ENCODE measurements at regions not wholly inside any gene's neighbourhood (a gene's known extent, or its start where the extent isn't known, plus 50 kb on each side); places are given as distances from the start of the nearest gene placed in this dataset.

DNA sequence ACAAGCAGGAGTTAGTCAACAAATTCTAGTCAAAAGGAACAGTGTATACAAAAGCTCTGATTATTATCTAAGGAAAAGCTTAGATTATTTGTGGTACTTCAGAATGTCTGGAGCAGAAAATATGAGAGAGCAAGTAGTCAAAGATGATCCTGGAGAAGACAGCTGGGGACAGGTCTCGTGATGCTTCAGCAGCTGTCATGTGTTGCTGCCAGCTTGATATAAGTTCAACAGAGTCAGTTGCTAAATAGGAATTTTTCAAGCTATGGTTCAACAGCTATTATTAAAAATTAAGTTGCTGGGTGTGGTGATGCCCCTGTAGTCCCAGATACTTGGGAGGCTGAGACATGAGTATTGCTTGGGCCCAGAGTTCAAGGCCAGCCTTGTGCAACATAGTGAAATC, 240.0 kb upstream of the RHOBTB1 start:
- H3K9me3 ChIP-seq (ENCODE audit: control insufficient read depth in 1 of 2, insufficient read depth in 1 of 2, low read length in 2 of 2) = no peaks in the 10 kb centered on the region
- H3K4me1 Mint-ChIP-seq (ENCODE audit: low read depth) = no peaks in the 10 kb centered on the region
- H3K9me3 Mint-ChIP-seq = no peaks in the 10 kb centered on the region
- TF ChIP-seq CTCF (IDR thresholded peaks at IDR 0.05) = no peak
- intact Hi-C loops (cut with DNase I, micrococcal nuclease) = no loop called here
- no peak overlapping the region for H3K4me3 Mint-ChIP-seq
- no peak overlapping the region for H3K27ac ChIP-seq (ENCODE audit: low read depth in 1 of 2, low read length in 2 of 2)
- ATAC-seq (ENCODE audit: poor library complexity) (no peak), DNase-seq (no peak)
- no peak overlapping the region for H3K27ac Mint-ChIP-seq
- H3K27me3 ChIP-seq (ENCODE audit: control insufficient read depth in 1 of 2, insufficient read depth in 2 of 2, low read length in 2 of 2) = no peaks in the 10 kb centered on the region
- ChIA-PET POLR2A (no interaction called here), CTCF (no interaction called here)
- H3K36me3 Mint-ChIP-seq (ENCODE audit: low read depth) = no peaks in the 10 kb centered on the region
- peaks cover 3% of the 10 kb centered on the region for H3K27me3 Mint-ChIP-seq
- no peak overlapping the region for H3K4me3 ChIP-seq (ENCODE audit: low read length)
- H3K4me1 ChIP-seq (ENCODE audit: insufficient read depth, low read length) = no peaks in the 10 kb centered on the region
- H3K36me3 ChIP-seq (ENCODE audit: insufficient read depth, low read length) = no peaks in the 10 kb centered on the region

GRCh38 chr10:61181832-61182231, 237.8 kb upstream of the RHOBTB1 start:
- no peak overlapping the region for H3K4me3 ChIP-seq (ENCODE audit: low read length)
- H3K9me3 Mint-ChIP-seq = no peaks in the 10 kb centered on the region
- intact Hi-C loops (cut with DNase I, micrococcal nuclease) = no loop called here
- H3K4me1 ChIP-seq (ENCODE audit: insufficient read depth, low read length) = no peaks in the 10 kb centered on the region
- no peaks in the 10 kb centered on the region for H3K36me3 Mint-ChIP-seq (ENCODE audit: low read depth)
- TF ChIP-seq CTCF (IDR thresholded peaks at IDR 0.05) = no peak
- DNase-seq (no peak), ATAC-seq (ENCODE audit: poor library complexity) (no peak)
- H3K9me3 ChIP-seq (ENCODE audit: control insufficient read depth in 1 of 2, insufficient read depth in 1 of 2, low read length in 2 of 2) = no peaks in the 10 kb centered on the region
- H3K36me3 ChIP-seq (ENCODE audit: insufficient read depth, low read length) = no peaks in the 10 kb centered on the region
- H3K4me1 Mint-ChIP-seq (ENCODE audit: low read depth) = no peaks in the 10 kb centered on the region
- H3K27me3 ChIP-seq (ENCODE audit: control insufficient read depth in 1 of 2, insufficient read depth in 2 of 2, low read length in 2 of 2) = no peaks in the 10 kb centered on the region
- peaks cover 3% of the 10 kb centered on the region for H3K27me3 Mint-ChIP-seq
- H3K4me3 Mint-ChIP-seq = no peak overlapping the region
- H3K27ac ChIP-seq (ENCODE audit: low read depth in 1 of 2, low read length in 2 of 2) = no peak overlapping the region
- no peak overlapping the region for H3K27ac Mint-ChIP-seq
- CTCF ChIA-PET = interaction anchor here (1.2 kb wide), 1 partner anchor 12 kb away, joined by 3 read pairs; no protein-coding TSS in a partner anchor
- POLR2A ChIA-PET = no interaction called here

GRCh38 chr10:61179771-61180170, 235.8 kb upstream of the RHOBTB1 start:
- Histone ChIP-seq H3K4me3 (ENCODE audit: low read length) (no peak overlapping the region), H3K4me1 (ENCODE audit: insufficient read depth, low read length) (no peaks in the 10 kb centered on the region), H3K9me3 (ENCODE audit: control insufficient read depth in 1 of 2, insufficient read depth in 1 of 2, low read length in 2 of 2) (no peaks in the 10 kb centered on the region), H3K36me3 (ENCODE audit: insufficient read depth, low read length) (no peaks in the 10 kb centered on the region), H3K27me3 (ENCODE audit: control insufficient read depth in 1 of 2, insufficient read depth in 2 of 2, low read length in 2 of 2) (no peaks in the 10 kb centered on the region), H3K27ac (ENCODE audit: low read depth in 1 of 2, low read length in 2 of 2) (no peak overlapping the region)
- intact Hi-C loops (cut with DNase I, micrococcal nuclease) = no loop called here
- DNase-seq (no peak), ATAC-seq (ENCODE audit: poor library complexity) (no peak)
- no peak for TF ChIP-seq CTCF (IDR thresholded peaks at IDR 0.05)
- no peaks in the 10 kb centered on the region for H3K36me3 Mint-ChIP-seq (ENCODE audit: low read depth)
- peaks cover 3% of the 10 kb centered on the region for H3K27me3 Mint-ChIP-seq
- CTCF ChIA-PET = no interaction called here
- H3K9me3 Mint-ChIP-seq = no peaks in the 10 kb centered on the region
- H3K27ac Mint-ChIP-seq = no peak overlapping the region
- H3K4me3 Mint-ChIP-seq = no peak overlapping the region
- POLR2A ChIA-PET = no interaction called here
- no peaks in the 10 kb centered on the region for H3K4me1 Mint-ChIP-seq (ENCODE audit: low read depth)

All from CD4-positive, alpha-beta T cell (primary cell).